Astrocyte of the hippocampus (primary cell): ENCODE measurements at regions not wholly inside any gene's neighbourhood (a gene's known extent, or its start where the extent isn't known, plus 50 kb on each side); places are given as distances from the start of the nearest gene placed in this dataset.
A peak's percentile ranks its signal among the peaks of the same experiment; 100 is the strongest.

Experiments used
- DNase-seq: peaks from one replicate; pipeline ENCODE4 v3.0.0; 2011; ENCODE audit warnings: low read depth, low spot score

GRCh38 chr13:27014406-27015359 lies 156.9 kb downstream of the USP12 start:
- DNase-seq: no peak

GRCh38 chr13:27012482-27013197 lies 159.0 kb downstream of the USP12 start:
- DNase-seq: peak; percentile 80

- no peak for DNase-seq
Observed at GRCh38 chr13:27011661-27012060, 159.9 kb downstream of the USP12 start.

GRCh38 chr13:27008733-27009132 lies 162.9 kb downstream of the USP12 start:
- no peak for DNase-seq

GRCh38 chr13:27007166-27007565 lies 164.4 kb downstream of the USP12 start:
- no peak for DNase-seq

- DNase-seq: peak; percentile 61
Observed at GRCh38 chr13:27006519-27007161, 165.0 kb downstream of the USP12 start.

- no peak for DNase-seq
Observed at GRCh38 chr13:27005976-27006518, 165.6 kb downstream of the USP12 start.

- DNase-seq: no peak
Observed at GRCh38 chr13:27005556-27005955, 166.1 kb downstream of the USP12 start.

GRCh38 chr13:27004866-27005265 lies 166.7 kb downstream of the USP12 start:
- no peak for DNase-seq

GRCh38 chr13:27004326-27004725 lies 167.3 kb downstream of the USP12 start:
- DNase-seq: no peak

GRCh38 chr13:27001705-27002104 lies 169.9 kb downstream of the USP12 start:
- no peak for DNase-seq

GRCh38 chr13:27000686-27001085 lies 170.9 kb downstream of the USP12 start:
- no peak for DNase-seq

- no peak for DNase-seq
Observed at GRCh38 chr13:26999499-26999898, 172.1 kb downstream of the USP12 start.

GRCh38 chr13:26998292-26998691 lies 173.3 kb downstream of the USP12 start:
- DNase-seq: no peak

GRCh38 chr13:26996965-26997752 lies 174.5 kb downstream of the USP12 start:
- no peak for DNase-seq

GRCh38 chr13:26995159-26995558 lies 176.5 kb downstream of the USP12 start:
- no peak for DNase-seq

- no peak for DNase-seq
Observed at GRCh38 chr13:26993780-26994179, 177.8 kb downstream of the USP12 start.

GRCh38 chr13:26992951-26993719 lies 178.5 kb downstream of the USP12 start:
- DNase-seq: no peak

- peak; percentile 48 for DNase-seq
Observed at GRCh38 chr13:26991508-26992181, 180.0 kb downstream of the USP12 start.
